ENCODE measurements at regions not wholly inside any gene's neighbourhood (a gene's known extent, or its start where the extent isn't known, plus 50 kb on each side); places are given as distances from the start of the nearest gene placed in this dataset.

DNA sequence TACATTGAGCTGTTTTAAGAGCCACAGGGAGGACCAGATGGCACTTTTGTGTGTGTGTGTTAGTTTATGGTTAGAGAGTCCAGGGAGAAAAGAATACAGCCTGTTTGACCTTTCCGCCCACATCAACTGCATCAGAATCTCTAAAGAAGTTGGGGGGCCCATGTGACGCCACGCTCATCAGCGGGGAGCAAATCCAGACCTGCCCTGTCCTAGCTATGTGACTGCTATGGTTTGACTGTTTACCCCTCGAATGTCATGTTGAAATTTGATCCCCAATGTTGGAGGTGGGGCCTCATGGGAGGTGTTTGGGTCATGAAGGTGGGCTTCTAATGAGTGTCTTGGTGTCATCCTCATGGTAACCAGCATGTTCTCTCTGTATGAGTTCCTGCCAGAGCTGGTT is 128.0 kb downstream of the ADRA2A start:
- no peak for DNase-seq

DNA sequence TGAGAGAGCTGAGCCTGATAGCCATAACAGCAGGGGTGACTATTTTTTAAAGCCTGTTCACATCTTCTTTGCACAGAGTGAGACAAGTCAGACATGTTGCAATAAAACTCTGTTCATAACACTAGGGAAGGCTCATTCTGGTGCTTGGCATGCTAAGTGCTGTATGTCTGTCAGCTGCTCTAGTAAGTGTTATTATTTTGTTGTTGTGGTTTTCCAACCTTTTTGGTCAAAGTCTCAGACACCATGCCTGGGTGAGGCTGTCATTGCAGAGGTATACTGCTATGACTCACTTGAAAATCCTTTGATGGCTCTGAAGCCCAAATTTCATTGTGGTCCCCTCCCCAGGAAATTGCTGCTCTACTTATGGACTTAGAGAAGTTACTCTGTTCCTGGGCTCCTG is 129.7 kb downstream of the ADRA2A start:
- DNase-seq, result no peak

DNA sequence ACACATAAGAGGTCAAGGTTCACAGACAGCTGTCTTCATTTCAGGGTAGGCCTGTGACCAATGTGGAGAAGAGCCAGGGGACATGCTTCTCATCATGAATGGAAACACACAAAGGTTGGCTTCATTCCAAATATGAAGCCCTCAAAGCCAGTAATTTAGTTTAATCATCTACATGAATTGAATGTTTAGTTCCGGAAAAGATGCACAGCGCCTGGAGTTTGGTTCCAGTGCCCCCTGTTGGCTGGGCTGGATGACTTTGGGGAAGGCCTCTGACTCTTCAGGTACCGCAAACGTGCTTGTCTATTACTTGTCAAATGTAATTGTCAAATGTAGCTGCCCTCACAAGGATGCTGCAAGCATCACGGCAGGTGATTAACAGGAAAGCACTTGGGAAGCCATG is 130.7 kb downstream of the ADRA2A start:
- DNase-seq, result no peak

DNA sequence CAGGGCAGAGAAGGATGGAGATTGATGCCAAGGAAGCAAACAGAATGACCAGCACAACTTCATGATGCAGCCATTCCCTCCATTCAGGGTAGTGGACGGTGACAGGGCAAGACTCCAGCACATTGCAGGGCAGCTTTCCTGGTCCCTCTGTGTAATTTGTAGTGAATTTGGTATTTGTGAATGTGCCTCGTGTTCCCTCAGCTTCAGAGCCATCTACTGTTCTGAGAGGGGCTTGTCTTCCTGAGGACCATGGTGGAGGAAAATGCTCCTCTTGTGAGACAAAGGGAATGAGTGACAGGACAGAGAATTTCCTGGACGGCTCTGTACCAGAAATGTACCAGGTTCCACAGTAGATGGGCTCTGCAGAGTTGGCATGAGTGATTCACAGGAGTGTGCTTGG is 132.1 kb downstream of the ADRA2A start:
- no peak for DNase-seq

DNA sequence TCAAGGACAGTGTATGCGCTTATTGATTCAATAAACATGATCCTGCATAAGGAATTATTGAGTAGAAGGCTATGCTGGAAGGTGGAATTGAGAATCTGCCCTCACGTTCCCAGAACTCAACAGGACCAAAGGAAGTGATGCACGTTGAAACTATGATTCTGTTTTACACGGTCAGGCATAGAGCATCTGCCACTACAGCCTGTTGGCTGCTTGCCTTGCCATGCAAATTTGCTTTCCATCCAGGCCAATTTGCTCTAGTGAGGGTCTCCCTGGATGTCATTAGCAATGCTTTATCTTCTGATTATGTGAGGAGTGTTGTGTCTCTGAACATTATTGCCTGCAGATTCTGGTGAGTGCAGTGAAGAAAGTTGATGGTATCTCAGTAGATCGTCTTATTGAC is 132.9 kb downstream of the ADRA2A start:
- no peak for DNase-seq

DNA sequence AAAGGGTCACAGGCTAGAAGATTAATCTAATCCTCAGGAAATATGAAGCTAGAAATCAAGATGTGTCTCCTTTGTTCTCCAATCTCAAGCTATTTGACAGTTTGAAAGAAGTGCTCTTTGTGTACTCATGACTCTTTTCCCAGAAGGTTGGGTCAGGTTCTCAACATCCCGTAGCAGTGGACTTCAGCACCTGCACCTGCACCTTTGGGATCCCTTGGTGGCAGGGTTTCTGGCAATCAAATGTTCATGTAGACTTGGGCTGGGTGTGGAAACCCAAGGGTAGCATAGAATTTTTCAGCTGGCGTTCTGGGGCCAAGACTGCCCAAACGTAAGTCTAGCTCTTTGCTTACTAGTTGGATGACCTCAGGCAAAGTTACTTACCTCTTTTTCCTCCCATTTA is 134.4 kb downstream of the ADRA2A start:
- DNase-seq, result no peak

DNA sequence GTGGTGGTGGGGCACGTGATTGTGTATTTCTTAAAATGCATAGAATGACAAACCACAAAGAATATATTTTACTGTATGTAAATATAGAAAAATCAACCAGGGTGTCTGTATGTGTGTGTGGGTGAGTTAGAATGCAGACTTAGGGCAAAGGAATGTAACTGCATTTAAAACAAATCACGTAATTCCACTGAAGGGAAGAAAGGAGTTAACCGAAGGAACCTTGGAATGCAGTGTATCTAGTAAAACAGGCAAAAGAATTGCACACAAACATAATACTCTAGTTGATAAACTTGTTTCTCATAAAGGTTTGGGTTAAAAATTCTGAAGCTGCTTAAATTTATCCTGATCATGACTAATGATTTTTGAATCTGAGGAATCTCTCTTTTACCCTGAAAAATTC is 134.9 kb downstream of the ADRA2A start:
- DNase-seq, result no peak

DNA sequence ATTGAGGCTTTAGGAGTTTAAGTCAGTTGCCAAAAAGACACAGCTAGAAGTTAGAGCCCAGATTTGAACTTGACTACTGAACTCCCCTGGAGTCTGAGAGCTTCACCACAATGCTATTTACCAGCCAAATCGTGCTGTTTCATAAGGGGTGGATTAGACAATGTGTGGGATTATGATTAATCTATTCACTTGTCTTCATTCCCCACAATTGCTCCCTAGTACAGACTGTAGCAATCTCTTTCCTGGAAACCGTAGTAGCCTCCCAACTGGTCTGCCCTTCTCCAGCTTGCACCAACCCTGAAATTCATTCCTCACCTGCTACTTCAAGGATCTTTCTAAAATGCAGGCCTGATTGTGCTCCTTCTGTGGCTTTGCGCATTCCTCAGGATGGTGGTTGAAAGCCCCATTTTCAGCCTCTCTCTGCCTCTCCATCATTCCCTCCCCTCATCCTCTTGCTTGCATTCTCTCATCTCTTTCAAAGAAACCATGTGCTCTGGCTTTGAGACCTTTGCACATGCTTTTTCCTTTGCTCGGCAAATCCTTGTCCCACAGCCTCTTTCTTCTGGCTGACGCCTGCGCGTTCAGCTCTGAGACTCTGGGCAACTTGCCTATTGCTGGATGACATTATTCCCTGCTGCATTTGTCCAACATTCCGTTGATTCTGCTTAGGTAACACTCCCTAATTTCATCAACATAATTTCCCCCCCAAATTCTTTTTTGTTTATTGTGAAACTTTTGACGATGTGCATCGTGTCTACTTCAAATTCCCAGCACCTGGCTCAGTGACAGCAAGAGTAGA is 145.1 kb downstream of the ADRA2A start:
- no peak for DNase-seq

DNA sequence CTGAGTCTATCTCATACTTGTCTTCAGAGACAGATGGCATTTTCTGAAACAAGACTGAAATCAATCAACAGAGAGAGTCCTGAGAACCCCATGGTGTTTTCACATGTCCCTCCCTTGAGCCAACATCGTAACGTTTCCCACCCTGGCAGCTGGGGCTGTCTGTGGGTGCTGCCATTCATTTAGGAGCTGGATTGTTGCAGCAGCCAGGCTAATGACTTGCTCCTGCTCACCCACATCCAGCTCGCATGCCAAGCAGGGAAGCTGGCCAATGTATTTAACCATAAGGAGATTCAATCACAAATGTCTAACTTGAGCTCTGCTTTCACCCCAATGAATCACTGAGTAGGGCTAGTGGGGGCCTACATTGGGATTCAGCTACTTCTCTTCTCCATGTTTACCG is 146.1 kb downstream of the ADRA2A start:
- DNase-seq, result no peak

DNA sequence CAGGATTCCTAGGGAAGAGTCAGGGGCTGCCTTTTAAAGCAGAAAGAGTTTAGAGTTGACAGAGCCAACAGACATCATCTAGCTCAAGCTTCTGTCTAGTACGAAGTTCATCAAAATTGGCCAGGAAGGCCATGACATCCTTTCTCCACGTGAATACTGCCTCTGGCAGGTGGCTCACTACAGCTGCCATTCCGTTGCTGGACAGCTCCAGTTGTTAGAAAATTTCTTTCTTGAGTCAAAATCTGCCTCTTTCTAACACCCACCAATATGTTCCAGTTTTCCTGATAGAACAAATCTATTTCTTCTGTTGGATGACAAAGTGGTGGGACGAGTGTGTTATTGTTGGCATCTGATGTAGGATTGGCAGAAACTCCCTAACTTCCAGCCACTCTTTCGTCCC is 154.9 kb downstream of the ADRA2A start:
- DNase-seq, result no peak

DNA sequence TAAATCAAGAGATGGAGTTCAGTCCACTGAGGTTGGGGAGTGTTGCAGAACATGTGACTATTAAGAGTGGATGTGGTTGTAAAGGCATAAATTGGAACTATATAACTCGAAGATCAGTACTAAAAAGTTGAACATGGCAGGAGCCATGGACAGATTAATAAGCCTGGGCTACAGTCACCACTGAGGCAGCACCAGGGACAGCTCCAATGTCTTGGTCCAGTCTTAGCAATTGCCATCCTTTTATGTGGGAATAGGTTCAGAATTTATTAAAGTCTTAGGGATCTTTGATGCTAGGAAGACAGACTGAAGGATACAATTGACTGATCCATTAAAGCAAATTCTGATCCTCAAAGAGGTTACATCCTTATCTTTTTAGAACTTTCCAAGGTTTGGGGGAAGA is 156.6 kb downstream of the ADRA2A start:
- DNase-seq, result no peak

DNA sequence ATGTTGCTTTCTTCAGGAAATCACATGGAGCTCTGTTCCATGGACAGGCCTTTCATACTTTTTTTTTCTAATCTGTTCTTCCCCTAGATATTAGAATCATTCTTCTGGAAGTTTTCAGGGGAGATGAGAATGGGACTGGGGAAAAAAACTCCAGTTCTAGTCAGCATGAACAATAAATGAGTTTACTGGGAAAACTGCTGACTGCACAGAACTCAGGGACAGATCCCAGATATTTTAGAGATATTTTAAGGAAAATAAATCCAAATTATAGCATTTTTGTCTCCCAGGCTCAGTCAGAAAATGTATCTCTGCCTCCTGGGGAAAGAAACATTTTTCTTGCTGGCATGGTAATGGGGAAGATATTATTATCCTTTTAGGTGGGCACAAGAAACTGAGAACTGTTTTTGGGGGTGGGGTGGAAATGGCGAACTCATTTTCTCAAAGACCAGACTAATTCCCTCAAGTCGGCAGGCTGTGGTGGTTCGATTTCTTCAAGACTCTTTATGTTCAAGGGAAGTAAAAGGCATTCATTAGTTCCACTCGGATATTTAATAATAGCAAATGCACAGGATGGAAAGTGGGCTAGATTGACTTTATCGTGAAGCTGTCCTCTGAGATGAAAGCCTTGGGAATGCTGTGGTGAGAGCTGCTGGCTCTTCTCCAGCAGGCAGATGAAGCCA is 157.5 kb downstream of the ADRA2A start:
- DNase-seq, result no peak

DNA sequence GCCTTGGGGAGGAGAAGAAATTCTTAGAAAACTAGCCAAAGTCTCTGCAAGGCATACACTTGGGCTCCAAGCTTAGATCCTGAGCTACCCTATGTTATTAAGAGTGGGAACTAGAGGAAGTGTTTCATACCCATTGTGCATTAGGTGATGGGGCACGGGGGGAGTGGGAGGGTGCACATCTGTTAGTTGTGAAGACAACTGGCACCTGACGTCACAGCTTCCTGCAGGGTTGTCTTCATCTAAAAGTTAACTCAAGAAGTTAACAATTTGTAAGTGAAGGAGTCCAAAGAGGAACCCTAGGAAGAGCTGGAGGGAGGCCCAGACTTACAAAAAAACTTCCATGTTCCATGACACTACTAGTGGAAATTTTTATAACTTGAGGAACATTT is 158.1 kb downstream of the ADRA2A start:
- no peak for DNase-seq

DNA sequence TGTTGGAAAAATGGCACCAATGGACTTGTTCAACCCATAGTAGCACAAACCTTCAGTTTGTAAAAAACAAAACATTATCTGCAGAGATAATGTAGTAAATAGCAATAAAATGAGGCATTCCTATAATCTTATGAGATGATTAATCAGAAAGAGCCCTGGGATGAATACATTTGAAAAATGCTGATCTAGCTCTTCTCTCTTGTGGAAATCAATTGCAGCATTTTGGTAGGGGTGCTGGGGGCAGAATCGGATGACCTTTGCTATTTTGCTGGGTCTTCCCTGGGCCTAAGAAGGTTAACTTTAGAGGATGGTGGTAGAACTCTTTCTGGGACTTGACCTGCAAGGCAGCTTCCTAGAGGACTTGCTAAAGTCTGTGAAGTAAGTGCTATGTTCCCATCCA is 163.5 kb downstream of the ADRA2A start:
- no peak for DNase-seq

DNA sequence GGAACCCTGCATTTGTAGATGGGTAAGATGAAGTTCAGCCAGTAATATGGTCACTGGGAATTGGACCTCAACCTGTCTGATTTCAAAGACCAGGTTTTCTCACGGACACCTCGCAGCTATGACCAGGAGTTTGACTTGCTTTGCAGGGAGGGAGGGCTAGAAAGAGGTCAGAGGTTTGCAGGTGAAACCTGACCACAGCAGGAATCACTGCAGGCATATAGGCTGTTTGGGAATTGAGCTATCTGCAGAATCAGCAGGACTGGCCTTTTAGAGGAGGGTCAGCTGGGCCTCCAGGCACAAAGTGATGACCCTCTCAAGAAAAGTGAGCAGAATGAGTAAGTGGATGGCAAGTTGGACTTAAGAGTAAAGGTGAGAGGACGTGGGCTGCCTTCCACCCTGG is 166.3 kb downstream of the ADRA2A start:
- DNase-seq, result no peak

DNA sequence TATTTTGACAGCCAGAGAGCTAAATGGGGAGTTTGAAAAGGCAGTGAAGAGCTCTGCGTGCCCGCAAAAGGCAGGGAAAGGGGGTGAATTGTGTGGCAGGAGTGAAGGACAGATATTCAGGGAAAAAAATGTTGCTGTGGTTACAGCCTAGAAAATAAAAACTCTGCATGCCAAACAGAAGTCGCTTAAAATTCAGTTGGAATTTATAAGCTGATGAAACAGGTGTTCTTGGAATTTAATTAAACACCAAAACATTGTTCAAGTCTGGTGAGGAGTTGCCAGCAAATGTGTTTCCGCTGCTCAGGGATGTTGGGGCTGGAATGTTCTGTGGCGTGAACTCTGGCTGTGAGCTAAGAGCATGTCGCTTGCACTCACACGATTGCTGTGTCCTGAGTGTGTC is 169.3 kb downstream of the ADRA2A start:
- DNase-seq, result no peak

DNA sequence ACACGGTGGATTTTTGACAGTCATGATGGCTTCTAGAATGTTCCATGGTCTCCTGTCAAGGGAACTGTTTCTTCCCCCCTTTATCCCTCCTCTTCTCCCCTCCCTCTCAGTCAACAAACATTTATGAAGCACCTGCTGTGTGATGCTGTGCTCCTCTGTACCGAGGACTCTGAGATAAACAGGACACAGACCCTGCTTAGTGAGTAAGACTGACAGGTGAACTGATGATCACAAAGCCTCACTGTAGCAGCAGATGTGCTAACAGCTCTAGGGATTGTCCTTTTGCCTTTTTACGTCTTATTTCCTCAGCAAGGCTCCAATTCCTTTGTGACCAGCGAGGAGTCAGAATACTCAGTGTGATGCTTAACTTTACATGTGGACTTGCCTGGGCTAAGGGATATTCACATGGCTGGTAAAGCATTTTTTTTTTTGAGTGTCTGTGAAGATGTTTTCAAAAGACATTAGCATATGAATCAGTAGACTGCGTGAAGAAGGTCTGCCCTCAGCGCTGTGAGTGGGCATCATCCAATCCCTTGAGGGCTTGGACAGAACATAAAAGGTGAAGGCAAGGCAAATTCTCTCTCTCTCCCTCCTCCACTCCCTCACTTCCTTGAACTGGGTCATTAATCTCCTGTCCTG is 170.1 kb downstream of the ADRA2A start:
- no peak for DNase-seq

DNA sequence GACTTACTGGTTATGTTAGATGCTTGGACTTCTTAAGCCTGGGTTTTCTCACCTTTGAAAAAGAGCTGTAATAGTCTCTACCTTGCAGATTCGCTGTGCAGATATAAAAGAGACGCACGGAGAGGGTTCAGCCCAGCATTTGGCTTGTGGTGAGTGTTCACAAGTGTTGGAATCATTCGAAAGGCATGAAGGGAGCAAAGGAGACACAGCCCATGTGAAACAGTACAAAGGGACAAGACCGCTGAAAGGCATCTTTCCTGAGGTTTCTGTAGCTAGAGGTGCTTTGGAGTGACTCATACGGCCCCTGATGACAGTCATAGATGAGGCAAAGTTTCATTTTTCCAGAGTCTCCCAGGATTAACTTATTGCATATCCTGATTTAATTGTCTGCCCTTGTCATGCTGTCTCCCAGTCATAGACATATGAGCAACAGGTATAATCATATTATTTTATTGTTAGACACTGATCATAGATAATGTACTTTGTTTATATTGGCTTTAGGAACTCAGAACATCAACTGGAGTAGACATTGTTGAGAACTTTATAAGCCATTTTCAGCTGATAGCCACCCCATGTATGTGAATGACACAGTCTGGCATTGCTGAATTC is 171.1 kb downstream of the ADRA2A start:
- DNase-seq, result no peak

DNA sequence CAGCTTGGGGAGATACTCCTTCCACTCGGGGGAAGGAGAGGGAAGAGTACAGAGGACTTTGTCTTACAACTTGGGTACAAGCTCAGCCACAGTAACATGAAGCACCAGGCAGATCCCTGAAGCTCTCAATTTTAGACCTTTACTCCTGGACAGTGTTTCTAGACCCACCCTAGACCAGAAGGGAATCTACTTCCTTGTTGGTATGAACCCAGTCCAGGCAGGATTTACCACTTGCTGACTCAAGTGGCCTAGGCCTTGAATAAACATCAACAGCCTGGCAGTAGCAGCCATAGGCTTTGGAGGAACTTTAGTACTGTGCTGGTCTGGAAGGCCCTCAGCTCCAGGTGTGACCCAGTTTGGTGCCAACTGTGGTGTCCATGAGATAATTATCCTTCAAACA is 173.1 kb downstream of the ADRA2A start:
- no peak for DNase-seq

DNA sequence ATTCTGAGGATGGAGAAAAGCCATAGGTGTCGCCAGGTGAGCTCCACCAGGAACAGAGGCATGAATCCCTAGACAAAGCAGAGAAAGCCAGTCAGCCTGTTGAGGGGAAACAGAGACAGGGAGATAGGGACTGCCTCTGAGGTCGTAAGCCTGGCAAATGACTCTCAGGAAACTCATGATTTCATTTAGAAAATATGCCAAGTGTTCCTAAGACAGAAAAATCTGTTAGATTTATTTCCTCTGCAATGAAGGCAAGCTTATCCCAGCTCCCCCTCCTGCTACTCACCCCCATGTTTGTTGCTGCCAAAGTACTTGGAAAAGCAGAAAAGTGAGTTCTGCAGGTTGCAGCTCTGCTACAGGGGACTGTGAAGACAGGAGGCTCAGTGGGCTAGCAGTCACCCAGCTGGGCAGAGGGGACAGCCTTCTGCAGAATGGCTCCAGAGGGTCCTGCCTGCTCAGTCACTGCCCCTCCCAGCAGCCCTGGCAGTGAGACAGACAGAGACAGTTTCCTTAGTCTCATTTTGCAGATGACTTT is 184.3 kb downstream of the ADRA2A start:
- DNase-seq, result no peak

DNA sequence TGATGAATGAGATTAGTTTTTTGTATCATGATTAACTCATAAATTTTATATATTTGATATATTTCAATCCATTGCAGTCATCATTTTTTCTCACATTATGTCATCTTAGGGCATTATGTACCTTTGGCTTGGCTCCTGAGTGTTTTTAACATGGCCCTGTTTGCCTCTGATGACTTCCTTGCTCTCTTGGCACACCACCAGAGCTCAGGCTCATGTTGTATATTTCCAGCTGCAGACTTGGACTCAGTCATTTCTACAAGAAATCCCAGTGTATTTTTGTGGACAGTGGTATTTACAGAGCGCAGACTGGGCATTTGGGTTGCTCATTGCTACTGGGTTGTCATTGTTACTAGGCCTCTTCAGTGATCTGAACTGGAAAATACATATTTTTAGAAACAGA is 188.5 kb downstream of the ADRA2A start:
- DNase-seq, result no peak

DNA sequence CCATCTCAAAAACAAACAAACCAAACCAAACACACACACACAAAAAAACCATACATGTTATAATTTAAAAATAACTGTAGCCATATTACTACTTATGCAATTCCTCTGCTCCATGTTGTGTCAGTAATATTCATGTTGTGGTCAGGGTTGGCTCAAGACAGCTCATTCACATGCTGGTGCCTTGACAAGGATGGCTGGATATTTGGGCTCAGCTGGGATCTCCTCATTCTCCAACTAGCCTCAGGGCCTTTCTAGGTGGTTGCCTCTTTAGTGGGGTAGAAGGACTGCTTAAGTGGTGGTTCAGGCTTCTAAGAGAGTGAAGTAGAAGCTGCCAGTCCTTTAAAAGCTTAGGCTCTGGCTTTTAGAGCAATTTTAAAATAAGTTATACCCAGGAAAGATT is 189.3 kb downstream of the ADRA2A start:
- no peak for DNase-seq

DNA sequence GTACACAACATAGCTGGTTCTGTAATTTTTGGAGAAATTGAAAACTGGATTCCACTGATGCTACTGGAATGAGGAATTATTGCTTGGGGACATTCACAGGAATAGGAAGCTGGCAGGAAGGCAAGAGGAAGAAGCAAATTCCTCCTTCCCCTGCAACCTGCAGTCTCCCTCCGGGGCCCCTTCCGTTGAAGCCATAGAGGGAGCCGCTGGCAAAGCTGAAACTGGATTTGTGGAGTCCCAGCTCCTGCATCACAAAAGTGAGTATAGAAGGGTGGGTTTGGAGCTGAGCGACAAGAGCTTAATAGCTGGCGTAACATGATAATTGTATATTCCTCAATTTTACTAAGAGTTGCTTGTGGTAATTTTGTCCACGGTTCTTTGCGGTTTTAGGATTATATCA is 190.8 kb downstream of the ADRA2A start:
- DNase-seq, result no peak

DNA sequence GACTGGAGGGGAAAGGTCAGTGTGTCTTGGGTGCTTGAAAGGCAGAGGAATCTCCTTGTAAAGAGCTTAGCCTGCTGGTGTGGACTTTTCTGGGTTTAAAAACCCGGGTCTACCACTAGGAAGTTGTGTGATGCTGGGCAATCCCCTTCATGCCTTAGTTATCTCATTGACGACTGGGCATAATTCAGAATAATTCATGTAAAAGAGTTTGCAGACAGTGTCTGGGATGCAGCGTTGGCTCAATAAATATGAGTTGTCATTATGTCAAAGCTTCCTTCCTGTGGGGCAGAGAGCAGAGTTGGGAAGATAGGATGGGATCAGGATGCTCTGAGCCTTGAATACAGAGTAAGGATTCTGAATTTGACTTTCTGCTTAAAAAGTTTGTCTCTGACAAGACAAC is 196.4 kb downstream of the ADRA2A start:
- DNase-seq, result no peak

Measured in kidney glomerular epithelial cell (primary cell).